WTC11 (cell line): ENCODE measurements at regions not wholly inside any gene's neighbourhood (a gene's known extent, or its start where the extent isn't known, plus 50 kb on each side); places are given as distances from the start of the nearest gene placed in this dataset.

Experiments
- ATAC-seq: fragments of 200-7000 bp; cut with Tn5 transposase; 2 replicates; pipeline ENCODE4 v1.10.0; 2021; ENCODE audit warnings: mild to moderate bottlenecking, moderate library complexity
- CTCF ChIA-PET: fragments of 300-600 bp; sonication (Branson Sonifier 250); formaldehyde crosslinking; loops from one replicate; lab custom pipeline; 2021; ENCODE audit warnings: antibody characterized with exemption; lab: Charles Lee
- POLR2A ChIA-PET: fragments of 350-600 bp; sonication (Branson Sonifier 250); formaldehyde crosslinking; loops from one replicate; lab custom pipeline; 2021; ENCODE audit warnings: antibody characterized with exemption; lab: Charles Lee
- DNase-seq: peaks from one replicate; pipeline ENCODE4 v3.0.0; 2021; ENCODE audit warnings: low spot score
- H3K27ac Mint-ChIP-seq: 2 replicates; pipeline ENCODE4 v1.8.0; 2021; ENCODE audit warnings: mixed read lengths
- H3K27me3 Mint-ChIP-seq: 2 replicates; pipeline ENCODE4 v1.8.0; 2021; ENCODE audit warnings: low read depth, mild to moderate bottlenecking, moderate library complexity, mixed read lengths
- H3K36me3 Mint-ChIP-seq: 2 replicates; pipeline ENCODE4 v1.8.0; 2021; ENCODE audit warnings: mixed read lengths
- H3K4me1 Mint-ChIP-seq: 2 replicates; pipeline ENCODE4 v1.8.0; 2022; ENCODE audit warnings: mixed read lengths
- H3K4me3 Mint-ChIP-seq: 2 replicates; pipeline ENCODE4 v1.8.0; 2021; ENCODE audit warnings: mild to moderate bottlenecking, moderate library complexity, mixed read lengths
- H3K9me3 Mint-ChIP-seq: 2 replicates; pipeline ENCODE4 v1.8.0; 2021; ENCODE audit warnings: mixed read lengths
- FOXP1 ChIP-seq: sonication (generic); formaldehyde crosslinking; IDR thresholded peaks from 2 replicates; pipeline ENCODE4 v1.8.0; 2022; ENCODE audit warnings: missing genetic modification reagents, mild to moderate bottlenecking, moderate library complexity, borderline replicate concordance
- JUN ChIP-seq: sonication (generic); formaldehyde crosslinking; IDR thresholded peaks from 2 replicates; pipeline ENCODE4 v1.8.0; 2023; ENCODE audit warnings: mild to moderate bottlenecking, missing genetic modification reagents
- KAT7 ChIP-seq: sonication (generic); formaldehyde crosslinking; IDR thresholded peaks from 2 replicates; pipeline ENCODE4 v1.8.1; 2023; ENCODE audit warnings: missing genetic modification reagents, mild to moderate bottlenecking, borderline replicate concordance
- MYBL2 ChIP-seq: sonication (generic); formaldehyde crosslinking; IDR thresholded peaks from 2 replicates; pipeline ENCODE4 v1.8.1; 2023; ENCODE audit warnings: mild to moderate bottlenecking, moderate library complexity, missing genetic modification reagents
- NR1H2 ChIP-seq: sonication (generic); formaldehyde crosslinking; IDR thresholded peaks from 2 replicates; pipeline ENCODE4 v1.9.0; 2021; ENCODE audit warnings: mild to moderate bottlenecking, moderate library complexity, missing genetic modification reagents
- NR2C2 ChIP-seq: sonication (generic); formaldehyde crosslinking; IDR thresholded peaks from 2 replicates; pipeline ENCODE4 v1.8.0; 2022; ENCODE audit warnings: mild to moderate bottlenecking, missing genetic modification reagents
- TEAD1 ChIP-seq: sonication (generic); formaldehyde crosslinking; IDR thresholded peaks from 2 replicates; pipeline ENCODE4 v1.8.0; 2022; ENCODE audit warnings: mild to moderate bottlenecking, missing genetic modification reagents
- TP53 ChIP-seq: sonication (generic); formaldehyde crosslinking; IDR thresholded peaks from 2 replicates; pipeline ENCODE4 v1.8.1; 2023; ENCODE audit warnings: mild to moderate bottlenecking, missing genetic modification reagents
- ZNF138 ChIP-seq: sonication (generic); formaldehyde crosslinking; conservative IDR thresholded peaks from 2 replicates; pipeline ENCODE4 v1.8.1; 2022; ENCODE audit warnings: mild to moderate bottlenecking, moderate library complexity, missing genetic modification reagents
- ZNF396 ChIP-seq: fragments of 250-450 bp; sonication (Bioruptor Pico); IDR thresholded peaks from 2 replicates; pipeline ENCODE4 v1.8.0; 2021; ENCODE audit warnings: mild to moderate bottlenecking, moderate library complexity, borderline replicate concordance
- ZNF423 ChIP-seq: fragments of 250-450 bp; sonication (Bioruptor Pico); IDR thresholded peaks from 2 replicates; pipeline ENCODE4 v2.1.2; 2022; ENCODE audit warnings: mild to moderate bottlenecking, moderate library complexity
- TF ChIP-seq, protein P1 (sequence below): sonication (generic); formaldehyde crosslinking; IDR thresholded peaks from 2 replicates; pipeline ENCODE4 v1.8.1; 2023; ENCODE audit warnings: mild to moderate bottlenecking, moderate library complexity, missing genetic modification reagents
- TF ChIP-seq, protein P2 (sequence below): sonication (generic); formaldehyde crosslinking; IDR thresholded peaks from 2 replicates; pipeline ENCODE4 v1.8.1; 2023; ENCODE audit warnings: mild to moderate bottlenecking, missing genetic modification reagents, moderate library complexity
- TF ChIP-seq, protein P3 (sequence below): sonication (generic); formaldehyde crosslinking; IDR thresholded peaks from 2 replicates; pipeline ENCODE4 v1.8.0; 2022; ENCODE audit warnings: missing genetic modification reagents
- TF ChIP-seq, protein P4 (sequence below): sonication (generic); formaldehyde crosslinking; IDR thresholded peaks from 2 replicates; pipeline ENCODE4 v1.8.0; 2022; ENCODE audit warnings: mild to moderate bottlenecking, missing genetic modification reagents
- TF ChIP-seq, protein P5 (sequence below): sonication (generic); formaldehyde crosslinking; IDR thresholded peaks from 2 replicates; pipeline ENCODE4 v1.8.0; 2022; ENCODE audit warnings: mild to moderate bottlenecking, missing genetic modification reagents

DNA sequence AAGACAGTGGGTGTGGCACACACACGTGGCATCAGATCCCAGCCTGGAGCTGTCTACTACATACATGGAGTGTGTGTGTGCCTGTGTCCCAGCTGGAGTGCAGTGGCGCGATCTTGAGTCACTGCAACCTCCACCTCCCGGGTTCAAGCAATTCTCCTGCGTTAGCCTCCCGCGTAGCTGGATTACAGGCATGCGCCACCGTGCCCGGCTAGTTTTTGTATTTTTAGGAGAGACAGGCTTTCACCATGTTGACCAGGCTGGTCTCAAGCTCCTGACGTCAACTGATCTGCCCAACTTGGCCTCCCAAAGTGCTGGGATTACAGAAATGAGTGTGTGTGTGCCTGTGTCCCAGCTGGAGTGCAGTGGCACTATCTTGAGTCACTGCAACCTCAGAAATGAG lies 108.8 kb downstream of the IL12A start (continued):
- TF ChIP-seq, protein P1, sequence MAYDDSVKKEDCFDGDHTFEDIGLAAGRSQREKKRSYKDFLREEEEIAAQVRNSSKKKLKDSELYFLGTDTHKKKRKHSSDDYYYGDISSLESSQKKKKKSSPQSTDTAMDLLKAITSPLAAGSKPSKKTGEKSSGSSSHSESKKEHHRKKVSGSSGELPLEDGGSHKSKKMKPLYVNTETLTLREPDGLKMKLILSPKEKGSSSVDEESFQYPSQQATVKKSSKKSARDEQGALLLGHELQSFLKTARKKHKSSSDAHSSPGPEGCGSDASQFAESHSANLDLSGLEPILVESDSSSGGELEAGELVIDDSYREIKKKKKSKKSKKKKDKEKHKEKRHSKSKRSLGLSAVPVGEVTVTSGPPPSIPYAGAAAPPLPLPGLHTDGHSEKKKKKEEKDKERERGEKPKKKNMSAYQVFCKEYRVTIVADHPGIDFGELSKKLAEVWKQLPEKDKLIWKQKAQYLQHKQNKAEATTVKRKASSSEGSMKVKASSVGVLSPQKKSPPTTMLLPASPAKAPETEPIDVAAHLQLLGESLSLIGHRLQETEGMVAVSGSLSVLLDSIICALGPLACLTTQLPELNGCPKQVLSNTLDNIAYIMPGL (CRISPR knock-in tag) = no peak
- TF ChIP-seq, protein P2, sequence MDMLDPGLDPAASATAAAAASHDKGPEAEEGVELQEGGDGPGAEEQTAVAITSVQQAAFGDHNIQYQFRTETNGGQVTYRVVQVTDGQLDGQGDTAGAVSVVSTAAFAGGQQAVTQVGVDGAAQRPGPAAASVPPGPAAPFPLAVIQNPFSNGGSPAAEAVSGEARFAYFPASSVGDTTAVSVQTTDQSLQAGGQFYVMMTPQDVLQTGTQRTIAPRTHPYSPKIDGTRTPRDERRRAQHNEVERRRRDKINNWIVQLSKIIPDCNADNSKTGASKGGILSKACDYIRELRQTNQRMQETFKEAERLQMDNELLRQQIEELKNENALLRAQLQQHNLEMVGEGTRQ (CRISPR knock-in tag) = no peak
- TF ChIP-seq, protein P3, sequence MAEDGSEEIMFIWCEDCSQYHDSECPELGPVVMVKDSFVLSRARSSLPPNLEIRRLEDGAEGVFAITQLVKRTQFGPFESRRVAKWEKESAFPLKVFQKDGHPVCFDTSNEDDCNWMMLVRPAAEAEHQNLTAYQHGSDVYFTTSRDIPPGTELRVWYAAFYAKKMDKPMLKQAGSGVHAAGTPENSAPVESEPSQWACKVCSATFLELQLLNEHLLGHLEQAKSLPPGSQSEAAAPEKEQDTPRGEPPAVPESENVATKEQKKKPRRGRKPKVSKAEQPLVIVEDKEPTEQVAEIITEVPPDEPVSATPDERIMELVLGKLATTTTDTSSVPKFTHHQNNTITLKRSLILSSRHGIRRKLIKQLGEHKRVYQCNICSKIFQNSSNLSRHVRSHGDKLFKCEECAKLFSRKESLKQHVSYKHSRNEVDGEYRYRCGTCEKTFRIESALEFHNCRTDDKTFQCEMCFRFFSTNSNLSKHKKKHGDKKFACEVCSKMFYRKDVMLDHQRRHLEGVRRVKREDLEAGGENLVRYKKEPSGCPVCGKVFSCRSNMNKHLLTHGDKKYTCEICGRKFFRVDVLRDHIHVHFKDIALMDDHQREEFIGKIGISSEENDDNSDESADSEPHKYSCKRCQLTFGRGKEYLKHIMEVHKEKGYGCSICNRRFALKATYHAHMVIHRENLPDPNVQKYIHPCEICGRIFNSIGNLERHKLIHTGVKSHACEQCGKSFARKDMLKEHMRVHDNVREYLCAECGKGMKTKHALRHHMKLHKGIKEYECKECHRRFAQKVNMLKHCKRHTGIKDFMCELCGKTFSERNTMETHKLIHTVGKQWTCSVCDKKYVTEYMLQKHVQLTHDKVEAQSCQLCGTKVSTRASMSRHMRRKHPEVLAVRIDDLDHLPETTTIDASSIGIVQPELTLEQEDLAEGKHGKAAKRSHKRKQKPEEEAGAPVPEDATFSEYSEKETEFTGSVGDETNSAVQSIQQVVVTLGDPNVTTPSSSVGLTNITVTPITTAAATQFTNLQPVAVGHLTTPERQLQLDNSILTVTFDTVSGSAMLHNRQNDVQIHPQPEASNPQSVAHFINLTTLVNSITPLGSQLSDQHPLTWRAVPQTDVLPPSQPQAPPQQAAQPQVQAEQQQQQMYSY (CRISPR knock-in tag) = no peak
- TF ChIP-seq, protein P4, sequence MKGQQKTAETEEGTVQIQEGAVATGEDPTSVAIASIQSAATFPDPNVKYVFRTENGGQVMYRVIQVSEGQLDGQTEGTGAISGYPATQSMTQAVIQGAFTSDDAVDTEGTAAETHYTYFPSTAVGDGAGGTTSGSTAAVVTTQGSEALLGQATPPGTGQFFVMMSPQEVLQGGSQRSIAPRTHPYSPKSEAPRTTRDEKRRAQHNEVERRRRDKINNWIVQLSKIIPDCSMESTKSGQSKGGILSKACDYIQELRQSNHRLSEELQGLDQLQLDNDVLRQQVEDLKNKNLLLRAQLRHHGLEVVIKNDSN (CRISPR knock-in tag) = no peak
- no peak for TF ChIP-seq ZNF138 (CRISPR knock-in tag)
- no peak for TF ChIP-seq MYBL2 (CRISPR knock-in tag)
- TF ChIP-seq KAT7 (CRISPR knock-in tag) = no peak
- TF ChIP-seq ZNF423 (CRISPR knock-in tag) = no peak
- TF ChIP-seq NR1H2 (CRISPR knock-in tag) = no peak
- no peak for TF ChIP-seq FOXP1 (CRISPR knock-in tag)
- TF ChIP-seq TP53 = no peak
- TF ChIP-seq JUN (CRISPR knock-in tag) = no peak
- no peak for TF ChIP-seq ZNF396 (CRISPR knock-in tag)

DNA sequence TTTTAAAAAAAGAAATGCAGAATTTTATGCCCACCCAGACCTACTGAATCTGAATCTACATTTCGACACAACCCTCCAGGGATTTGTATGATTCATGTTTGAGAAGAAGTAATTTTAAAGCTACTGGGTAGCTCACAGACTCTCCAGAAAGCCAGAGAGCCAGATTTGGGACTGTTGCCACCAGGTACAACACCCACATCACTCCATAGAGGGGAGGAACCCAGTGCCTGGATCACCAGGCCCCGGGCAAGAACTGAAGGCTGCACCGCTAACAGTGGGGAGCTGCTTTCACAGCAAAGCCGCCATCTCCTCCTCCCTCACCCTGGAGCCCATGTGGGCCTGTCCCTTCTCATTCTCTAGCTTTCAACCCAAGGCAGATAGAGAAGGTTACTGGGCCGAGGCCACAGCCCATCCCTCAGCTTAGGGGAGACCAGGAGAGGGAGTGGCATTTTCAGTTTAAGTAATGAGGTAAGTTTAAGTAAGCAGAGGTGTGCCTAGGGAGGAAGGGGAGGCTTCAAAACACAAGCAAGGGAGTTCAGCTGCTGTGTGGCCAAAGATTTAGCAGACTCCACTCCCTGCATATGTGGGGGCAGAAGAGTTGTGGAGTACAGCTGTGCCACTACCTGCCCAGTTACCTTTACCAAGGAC lies 109.8 kb downstream of the IL12A start:
- DNase-seq (no peak), ATAC-seq (0 out of 2 replicates have a peak, but pooled peaks have one; percentile 28)
- H3K27ac Mint-ChIP-seq = no peak overlapping the region
- no peak overlapping the region for H3K4me3 Mint-ChIP-seq
- TF ChIP-seq NR2C2 (CRISPR knock-in tag) = no peak
- no peak for TF ChIP-seq TEAD1
- TF ChIP-seq, protein P5, sequence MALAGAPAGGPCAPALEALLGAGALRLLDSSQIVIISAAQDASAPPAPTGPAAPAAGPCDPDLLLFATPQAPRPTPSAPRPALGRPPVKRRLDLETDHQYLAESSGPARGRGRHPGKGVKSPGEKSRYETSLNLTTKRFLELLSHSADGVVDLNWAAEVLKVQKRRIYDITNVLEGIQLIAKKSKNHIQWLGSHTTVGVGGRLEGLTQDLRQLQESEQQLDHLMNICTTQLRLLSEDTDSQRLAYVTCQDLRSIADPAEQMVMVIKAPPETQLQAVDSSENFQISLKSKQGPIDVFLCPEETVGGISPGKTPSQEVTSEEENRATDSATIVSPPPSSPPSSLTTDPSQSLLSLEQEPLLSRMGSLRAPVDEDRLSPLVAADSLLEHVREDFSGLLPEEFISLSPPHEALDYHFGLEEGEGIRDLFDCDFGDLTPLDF = no peak
- H3K9me3 Mint-ChIP-seq = no peaks in the 10 kb centered on the region
- CTCF ChIA-PET = interaction anchor here (0.9 kb wide), 1 partner anchor 66 kb away, joined by 3 read pairs; no protein-coding TSS in a partner anchor
- no peaks in the 10 kb centered on the region for H3K27me3 Mint-ChIP-seq
- no peaks in the 10 kb centered on the region for H3K36me3 Mint-ChIP-seq
- H3K4me1 Mint-ChIP-seq = no peaks in the 10 kb centered on the region
- POLR2A ChIA-PET = no interaction called here
